Colonic mucosa (tissue), 4 donors: ENCODE measurements at regions not wholly inside any gene's neighbourhood (a gene's known extent, or its start where the extent isn't known, plus 50 kb on each side); places are given as distances from the start of the nearest gene placed in this dataset.

Experiments
- DNase-seq: peaks from one replicate; pipeline ENCODE4 v3.0.0-alpha.2; 2020
- H3K27ac ChIP-seq: fragments of 200-600 bp; one replicate; pipeline ENCODE4 v1.8.0; 2021
- H3K27me3 ChIP-seq: fragments of 200-600 bp; one replicate; pipeline ENCODE4 v1.8.0; 2021
- H3K36me3 ChIP-seq: fragments of 200-600 bp; one replicate; pipeline ENCODE4 v1.8.0; 2021
- H3K4me1 ChIP-seq: fragments of 200-600 bp; one replicate; pipeline ENCODE4 v1.8.0; 2021; ENCODE audit warnings: mild to moderate bottlenecking
- H3K4me3 ChIP-seq: fragments of 200-600 bp; one replicate; pipeline ENCODE4 v1.8.0; 2021
- H3K9ac ChIP-seq, 2 donors: one replicate each; pipeline ENCODE4 v1.7.0; 2013; ENCODE audit warnings: control low read depth in 2 of 2, low read depth in 2 of 2, low read length in 2 of 2
- H3K9me3 ChIP-seq: fragments of 200-600 bp; one replicate; pipeline ENCODE4 v1.8.0; 2021
- intact Hi-C: fragments of 100-400 bp; cut with DNase I; formaldehyde crosslinking; loops from one replicate; pipeline ENCODE4 v1.14.1; 2022
- TF ChIP-seq, protein P1 (sequence below): fragments of 200-600 bp; IDR thresholded peaks from one replicate; pipeline ENCODE4 v1.8.0; 2022; ENCODE audit warnings: antibody characterized with exemption, mild to moderate bottlenecking
- donor health status: healthy.
- donor health status: DM: no; HTN: no; CAD: no.
- donor health status: DM: no; HTN: no; CAD: no.

DNA sequence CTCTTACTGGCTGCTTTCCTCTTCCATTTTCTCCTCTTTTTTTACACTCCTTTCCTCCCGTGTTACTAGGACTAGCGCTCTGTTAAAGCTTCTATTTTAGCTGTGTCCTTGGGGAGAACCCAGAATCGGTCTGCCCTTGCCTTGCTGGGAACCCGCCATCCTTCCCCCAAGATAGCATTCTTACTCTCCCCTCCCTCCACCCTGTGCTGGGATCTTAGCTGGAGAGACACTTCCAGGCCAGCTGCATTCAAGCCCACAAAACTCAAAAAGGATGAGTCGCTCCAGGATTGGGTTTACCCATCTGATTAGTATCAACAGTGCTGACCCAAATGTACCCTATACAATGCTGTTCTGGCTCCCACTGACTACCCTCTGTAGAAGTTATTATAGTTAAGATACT is 200.5 kb upstream of the ASIC2 start:
- intact Hi-C loops: no loop called here

DNA sequence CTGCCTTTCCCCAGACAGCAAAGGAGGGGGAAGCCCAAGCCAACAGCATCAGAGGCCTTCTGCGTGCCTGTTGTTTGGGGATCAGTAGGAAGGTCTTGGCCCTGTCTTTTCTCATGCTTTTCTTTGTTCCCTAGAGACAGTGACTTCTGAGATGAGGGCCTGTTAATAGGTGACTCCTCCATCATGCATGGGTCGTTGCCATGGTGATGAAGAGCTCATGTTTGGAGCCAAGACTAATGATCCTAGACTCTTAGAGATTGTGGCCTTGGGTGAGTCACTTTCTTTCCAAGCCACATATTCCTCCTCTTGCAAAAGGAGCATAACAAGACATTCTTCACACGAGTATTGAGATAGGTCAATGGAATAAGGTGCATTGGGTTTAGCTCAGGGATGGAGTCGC is 201.1 kb upstream of the ASIC2 start:
- no peak overlapping the region for H3K27ac ChIP-seq
- TF ChIP-seq, protein P1, sequence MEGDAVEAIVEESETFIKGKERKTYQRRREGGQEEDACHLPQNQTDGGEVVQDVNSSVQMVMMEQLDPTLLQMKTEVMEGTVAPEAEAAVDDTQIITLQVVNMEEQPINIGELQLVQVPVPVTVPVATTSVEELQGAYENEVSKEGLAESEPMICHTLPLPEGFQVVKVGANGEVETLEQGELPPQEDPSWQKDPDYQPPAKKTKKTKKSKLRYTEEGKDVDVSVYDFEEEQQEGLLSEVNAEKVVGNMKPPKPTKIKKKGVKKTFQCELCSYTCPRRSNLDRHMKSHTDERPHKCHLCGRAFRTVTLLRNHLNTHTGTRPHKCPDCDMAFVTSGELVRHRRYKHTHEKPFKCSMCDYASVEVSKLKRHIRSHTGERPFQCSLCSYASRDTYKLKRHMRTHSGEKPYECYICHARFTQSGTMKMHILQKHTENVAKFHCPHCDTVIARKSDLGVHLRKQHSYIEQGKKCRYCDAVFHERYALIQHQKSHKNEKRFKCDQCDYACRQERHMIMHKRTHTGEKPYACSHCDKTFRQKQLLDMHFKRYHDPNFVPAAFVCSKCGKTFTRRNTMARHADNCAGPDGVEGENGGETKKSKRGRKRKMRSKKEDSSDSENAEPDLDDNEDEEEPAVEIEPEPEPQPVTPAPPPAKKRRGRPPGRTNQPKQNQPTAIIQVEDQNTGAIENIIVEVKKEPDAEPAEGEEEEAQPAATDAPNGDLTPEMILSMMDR: no peak
- H3K27me3 ChIP-seq: no peaks in the 10 kb centered on the region
- H3K9me3 ChIP-seq: no peaks in the 10 kb centered on the region
- DNase-seq: no peak
- intact Hi-C loops: no loop called here
- H3K4me1 ChIP-seq: no peaks in the 10 kb centered on the region
- H3K36me3 ChIP-seq: no peaks in the 10 kb centered on the region
- H3K9ac ChIP-seq: no peak overlapping the region
- H3K4me3 ChIP-seq: no peak overlapping the region

More for the DNA sequence above, 200.5 kb upstream of the ASIC2 start:
- TF ChIP-seq, protein P1: no peak
- Histone ChIP-seq H3K4me3 (no peak overlapping the region), H3K27me3 (no peaks in the 10 kb centered on the region), H3K9me3 (no peaks in the 10 kb centered on the region), H3K4me1 (no peaks in the 10 kb centered on the region), H3K36me3 (no peaks in the 10 kb centered on the region), H3K9ac (no peak overlapping the region), H3K27ac (no peak overlapping the region)
- DNase-seq: no peak

DNA sequence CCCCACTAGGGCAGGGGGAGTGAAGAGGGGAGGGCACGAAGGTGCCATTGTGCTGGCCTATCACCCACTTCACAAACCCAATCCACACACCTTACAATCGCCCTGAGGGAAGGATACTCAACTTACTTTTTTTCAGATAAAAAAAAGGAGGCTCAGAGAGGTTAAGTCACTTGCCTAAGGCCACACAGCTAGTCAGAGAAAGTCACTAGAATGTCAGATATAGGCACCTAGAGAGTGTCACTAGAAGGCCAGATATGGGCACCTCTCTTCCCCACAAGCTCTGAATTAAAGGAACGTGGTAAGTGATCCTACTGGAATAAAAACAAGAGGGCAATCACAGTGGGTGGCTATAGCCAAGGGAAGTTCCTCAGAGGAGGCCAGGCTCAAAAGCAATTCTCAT is 204.5 kb upstream of the ASIC2 start:
- Histone ChIP-seq H3K9ac (no peak overlapping the region), H3K27me3 (no peaks in the 10 kb centered on the region), H3K9me3 (no peaks in the 10 kb centered on the region), H3K27ac (no peak overlapping the region), H3K4me3 (no peak overlapping the region), H3K36me3 (no peaks in the 10 kb centered on the region), H3K4me1 (no peaks in the 10 kb centered on the region)
- DNase-seq: no peak
- TF ChIP-seq, protein P1: no peak
- intact Hi-C loops: no loop called here

DNA sequence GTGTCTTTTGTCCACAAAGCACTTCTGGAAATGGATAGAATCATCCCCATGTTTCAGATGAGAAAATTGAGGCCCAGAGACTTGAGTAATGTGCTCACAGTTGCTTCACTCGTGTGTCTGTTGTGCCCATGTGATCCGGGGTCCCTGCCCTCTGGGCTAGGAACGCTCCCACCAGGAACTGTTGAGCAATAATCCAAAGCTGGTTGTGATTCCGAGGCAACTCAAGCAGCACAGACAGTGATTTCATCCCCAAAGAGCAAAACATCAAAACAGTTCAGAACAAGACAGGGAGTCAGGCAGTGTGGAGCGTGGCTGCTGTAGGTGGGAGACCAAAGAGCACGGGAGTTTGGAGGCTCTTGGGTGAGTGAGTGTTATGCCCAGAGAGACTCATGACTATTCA is 205.0 kb upstream of the ASIC2 start:
- no peak overlapping the region for H3K27ac ChIP-seq
- H3K27me3 ChIP-seq: no peaks in the 10 kb centered on the region
- no peak overlapping the region for H3K4me3 ChIP-seq
- no peaks in the 10 kb centered on the region for H3K4me1 ChIP-seq
- intact Hi-C loops: no loop called here
- TF ChIP-seq, protein P1: no peak
- H3K9ac ChIP-seq: no peak overlapping the region
- H3K36me3 ChIP-seq: no peaks in the 10 kb centered on the region
- DNase-seq: no peak
- no peaks in the 10 kb centered on the region for H3K9me3 ChIP-seq

DNA sequence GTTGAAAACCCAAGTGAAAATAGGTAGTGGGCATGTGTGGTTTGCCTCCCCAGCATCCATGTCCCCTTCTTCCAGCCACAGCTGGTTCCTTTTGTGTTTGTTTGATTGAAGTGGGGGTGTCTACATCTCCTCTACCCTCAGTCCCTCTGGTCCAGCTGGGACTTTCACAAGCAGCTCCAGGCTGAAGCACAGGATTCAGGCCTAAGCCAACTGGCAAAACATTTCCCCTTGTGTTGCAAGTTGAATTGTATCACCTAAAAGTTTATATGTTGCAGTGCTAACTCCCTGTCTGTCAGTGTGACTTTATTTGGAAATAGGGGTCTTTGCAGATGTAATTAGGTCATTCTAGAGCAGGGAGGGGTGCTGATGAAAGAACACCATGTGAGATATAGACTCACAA is 205.9 kb upstream of the ASIC2 start:
- Histone ChIP-seq H3K9ac (no peak overlapping the region), H3K27me3 (no peaks in the 10 kb centered on the region), H3K4me3 (no peak overlapping the region), H3K4me1 (no peaks in the 10 kb centered on the region), H3K36me3 (no peaks in the 10 kb centered on the region), H3K27ac (no peak overlapping the region), H3K9me3 (no peaks in the 10 kb centered on the region)
- intact Hi-C loops: no loop called here
- DNase-seq: no peak
- TF ChIP-seq, protein P1: no peak

DNA sequence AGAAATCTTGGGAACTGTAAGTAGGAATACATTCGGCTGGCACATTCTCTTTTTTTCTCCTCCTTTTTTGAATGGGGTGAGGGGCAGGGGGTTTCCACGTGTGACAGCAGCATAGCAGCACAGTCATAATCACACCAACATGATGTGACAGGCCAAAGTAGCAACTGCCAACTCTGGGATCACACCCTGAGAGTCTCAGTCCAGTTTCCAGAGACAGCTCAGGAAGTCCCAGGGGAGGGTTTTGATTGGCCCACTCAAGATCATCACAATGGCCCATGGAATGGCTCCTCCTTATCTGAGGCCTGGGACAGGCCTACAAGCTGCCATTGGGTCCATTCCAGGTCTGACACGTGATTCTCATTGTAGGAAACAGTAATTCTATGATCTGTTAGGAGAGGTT is 207.1 kb upstream of the ASIC2 start:
- H3K27me3 ChIP-seq: no peaks in the 10 kb centered on the region
- no peaks in the 10 kb centered on the region for H3K9me3 ChIP-seq
- intact Hi-C loops: no loop called here
- H3K4me1 ChIP-seq: no peaks in the 10 kb centered on the region
- peak; percentile 22 for DNase-seq
- H3K4me3 ChIP-seq: no peak overlapping the region
- no peak overlapping the region for H3K27ac ChIP-seq
- no peaks in the 10 kb centered on the region for H3K36me3 ChIP-seq
- H3K9ac ChIP-seq: no peak overlapping the region
- TF ChIP-seq, protein P1: no peak
